ENCODE measurements at regions not wholly inside any gene's neighbourhood (a gene's known extent, or its start where the extent isn't known, plus 50 kb on each side); places are given as distances from the start of the nearest gene placed in this dataset.

- POLR2A ChIA-PET, result no interaction called here
- Histone ChIP-seq H3K9me3 (no peaks in the 10 kb centered on the region), H3K27me3 (replicated peaks; ENCODE audit: control insufficient read depth, insufficient read depth, low read length) (no peaks in the 10 kb centered on the region), H3K4me1 (peaks cover 6% of the 10 kb centered on the region), H3K4me3 (ENCODE audit: low read depth, low read length) (no peak overlapping the region), H3K36me3 (ENCODE audit: control insufficient read depth, insufficient read depth, low read length) (no peaks in the 10 kb centered on the region)
- intact Hi-C loops (cut with micrococcal nuclease; ENCODE audit: unreplicated experiment), result no loop called here
- H3K9me3 Mint-ChIP-seq (ENCODE audit: unreplicated experiment), result no peaks in the 10 kb centered on the region
- CTCF ChIA-PET, result no interaction called here
- no peaks in the 10 kb centered on the region for H3K36me3 Mint-ChIP-seq (ENCODE audit: insufficient read depth, unreplicated experiment)
- peaks cover 8% of the 10 kb centered on the region for H3K4me1 Mint-ChIP-seq (ENCODE audit: low read depth, unreplicated experiment)
- no peaks in the 10 kb centered on the region for H3K27me3 Mint-ChIP-seq (ENCODE audit: insufficient read depth, unreplicated experiment)
- no peak overlapping the region for H3K27ac Mint-ChIP-seq (ENCODE audit: unreplicated experiment)
- no TSS peak for BruUV-seq (replicated peaks)
- no peak for TF ChIP-seq CTCF (IDR thresholded peaks at IDR 0.05; ENCODE audit: insufficient read depth in 1 of 2, low read depth in 1 of 2, low read length in 1 of 2, severe bottlenecking in 1 of 2, unreplicated experiment in 1 of 2)
- DNase-seq, result no peak
- H3K4me3 Mint-ChIP-seq (ENCODE audit: unreplicated experiment), result no peak overlapping the region
These were observed 157.9 kb upstream of the APCDD1 start for GRCh38 chr18:10296491-10296890.

DNA sequence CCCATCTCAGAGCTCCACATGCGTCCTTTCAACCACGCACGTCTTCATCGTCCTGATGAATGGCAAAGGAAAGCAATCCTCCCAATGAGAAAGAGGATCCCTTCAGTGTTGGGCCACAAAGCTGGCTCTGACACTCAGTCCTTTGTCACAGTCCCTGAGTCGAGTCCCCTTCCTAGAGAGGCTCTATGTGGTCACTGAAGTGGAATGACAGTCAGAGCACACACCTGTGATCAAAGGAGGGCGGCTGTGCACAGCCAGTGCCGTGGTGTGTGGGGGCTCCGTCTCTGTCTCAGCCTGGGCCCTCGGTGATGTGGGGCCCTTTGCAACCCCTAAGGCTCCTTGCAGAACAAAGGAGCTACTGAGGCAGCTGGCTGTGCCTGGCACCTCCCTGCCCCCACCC lies 157.3 kb upstream of the APCDD1 start:
- TF ChIP-seq CTCF (IDR thresholded peaks at IDR 0.05; ENCODE audit: insufficient read depth in 1 of 2, low read depth in 1 of 2, low read length in 1 of 2, severe bottlenecking in 1 of 2, unreplicated experiment in 1 of 2), result no peak
- CTCF ChIA-PET, result no interaction called here

DNA sequence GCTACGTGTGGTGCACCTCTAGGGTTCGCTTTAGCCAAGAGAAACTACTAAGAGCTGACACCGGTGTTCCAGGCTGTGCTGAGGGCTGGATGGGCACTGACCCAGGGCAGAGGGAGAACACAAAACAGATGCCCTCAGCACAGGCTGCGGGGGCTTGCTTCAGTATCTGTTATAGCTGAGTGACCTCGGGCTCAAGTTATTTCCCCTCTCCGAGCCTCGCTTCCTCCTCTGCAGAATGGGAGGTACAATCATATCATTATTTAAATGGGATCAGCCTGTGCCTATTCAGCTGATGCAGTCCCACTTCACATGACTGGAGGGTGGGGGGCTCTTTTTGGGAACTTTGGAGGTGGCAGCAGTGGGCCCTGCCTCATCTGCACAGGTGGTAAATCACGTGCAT lies 156.1 kb upstream of the APCDD1 start:
- Histone ChIP-seq H3K4me3 (ENCODE audit: low read depth, low read length) (no peak overlapping the region), H3K4me1 (peaks cover 6% of the 10 kb centered on the region), H3K36me3 (ENCODE audit: control insufficient read depth, insufficient read depth, low read length) (no peaks in the 10 kb centered on the region), H3K27me3 (replicated peaks; ENCODE audit: control insufficient read depth, insufficient read depth, low read length) (no peaks in the 10 kb centered on the region), H3K9me3 (no peaks in the 10 kb centered on the region)
- Mint-ChIP-seq H3K36me3 (ENCODE audit: insufficient read depth, unreplicated experiment) (no peaks in the 10 kb centered on the region), H3K9me3 (ENCODE audit: unreplicated experiment) (no peaks in the 10 kb centered on the region), H3K4me1 (ENCODE audit: low read depth, unreplicated experiment) (peaks cover 4% of the 10 kb centered on the region), H3K4me3 (ENCODE audit: unreplicated experiment) (no peak overlapping the region), H3K27me3 (ENCODE audit: insufficient read depth, unreplicated experiment) (no peaks in the 10 kb centered on the region), H3K27ac (ENCODE audit: unreplicated experiment) (no peak overlapping the region)
- intact Hi-C loops (cut with micrococcal nuclease; ENCODE audit: unreplicated experiment), result no loop called here
- TF ChIP-seq CTCF (IDR thresholded peaks at IDR 0.05; ENCODE audit: insufficient read depth in 1 of 2, low read depth in 1 of 2, low read length in 1 of 2, severe bottlenecking in 1 of 2, unreplicated experiment in 1 of 2), result no peak
- BruUV-seq (replicated peaks), result no TSS peak
- CTCF ChIA-PET, result no interaction called here
- DNase-seq, result no peak
- POLR2A ChIA-PET, result no interaction called here

More for the DNA sequence above, 157.3 kb upstream of the APCDD1 start:
- Mint-ChIP-seq H3K27me3 (ENCODE audit: insufficient read depth, unreplicated experiment) (no peaks in the 10 kb centered on the region), H3K27ac (ENCODE audit: unreplicated experiment) (no peak overlapping the region), H3K4me3 (ENCODE audit: unreplicated experiment) (no peak overlapping the region), H3K36me3 (ENCODE audit: insufficient read depth, unreplicated experiment) (no peaks in the 10 kb centered on the region), H3K9me3 (ENCODE audit: unreplicated experiment) (no peaks in the 10 kb centered on the region), H3K4me1 (ENCODE audit: low read depth, unreplicated experiment) (peaks cover 8% of the 10 kb centered on the region)
- POLR2A ChIA-PET, result no interaction called here
- Histone ChIP-seq H3K4me3 (ENCODE audit: low read depth, low read length) (no peak overlapping the region), H3K9me3 (no peaks in the 10 kb centered on the region), H3K4me1 (peaks cover 6% of the 10 kb centered on the region), H3K27me3 (replicated peaks; ENCODE audit: control insufficient read depth, insufficient read depth, low read length) (no peaks in the 10 kb centered on the region), H3K36me3 (ENCODE audit: control insufficient read depth, insufficient read depth, low read length) (no peaks in the 10 kb centered on the region)
- no peak for DNase-seq
- intact Hi-C loops (cut with micrococcal nuclease; ENCODE audit: unreplicated experiment), result no loop called here
- BruUV-seq (replicated peaks), result no TSS peak
